MM.1S (cell line): ENCODE measurements at regions not wholly inside any gene's neighbourhood (a gene's known extent, or its start where the extent isn't known, plus 50 kb on each side); places are given as distances from the start of the nearest gene placed in this dataset.

ENCODE experiments used
- EZH2 ChIP-seq: fragments of 300-600 bp; sonication (generic); optimal IDR thresholded peaks from 2 replicates; pipeline ENCODE3; 2017; ENCODE audit warnings: low read depth, mild to moderate bottlenecking, antibody characterized with exemption, low read length, mixed read lengths
- EZH2phosphoT487 ChIP-seq: fragments of 300-600 bp; sonication (generic); IDR thresholded peaks from 2 replicates; pipeline ENCODE4 v1.6.1; 2018; ENCODE audit warnings: antibody characterized with exemption, low read length
- TF ChIP-seq, protein P1 (sequence below): fragments of 300-600 bp; sonication (generic); IDR thresholded peaks from 2 replicates; pipeline ENCODE4 v1.5.1; 2016; ENCODE audit warnings: antibody characterized with exemption, low read length, mixed read lengths

DNA sequence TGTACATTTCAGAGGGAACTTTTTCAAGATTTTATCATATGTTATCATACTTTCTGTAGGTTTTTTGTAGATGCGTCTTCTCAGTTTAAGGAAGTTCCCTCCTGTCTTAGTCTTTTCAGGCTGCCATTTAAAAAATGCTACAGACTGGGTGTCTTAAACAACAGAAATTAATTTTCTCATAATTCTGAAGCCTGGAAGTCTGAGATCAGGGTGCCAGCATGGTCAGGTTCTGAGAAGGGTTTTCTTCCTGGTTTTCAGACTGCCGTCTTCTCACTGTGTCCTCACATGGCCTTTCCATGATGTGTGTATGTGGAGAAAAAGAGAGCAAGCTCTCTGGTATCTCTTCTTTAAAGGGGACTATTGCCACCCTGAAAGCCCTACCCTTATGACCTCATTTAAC lies 189.9 kb upstream of the SOX2 start:
- TF ChIP-seq, protein P1, sequence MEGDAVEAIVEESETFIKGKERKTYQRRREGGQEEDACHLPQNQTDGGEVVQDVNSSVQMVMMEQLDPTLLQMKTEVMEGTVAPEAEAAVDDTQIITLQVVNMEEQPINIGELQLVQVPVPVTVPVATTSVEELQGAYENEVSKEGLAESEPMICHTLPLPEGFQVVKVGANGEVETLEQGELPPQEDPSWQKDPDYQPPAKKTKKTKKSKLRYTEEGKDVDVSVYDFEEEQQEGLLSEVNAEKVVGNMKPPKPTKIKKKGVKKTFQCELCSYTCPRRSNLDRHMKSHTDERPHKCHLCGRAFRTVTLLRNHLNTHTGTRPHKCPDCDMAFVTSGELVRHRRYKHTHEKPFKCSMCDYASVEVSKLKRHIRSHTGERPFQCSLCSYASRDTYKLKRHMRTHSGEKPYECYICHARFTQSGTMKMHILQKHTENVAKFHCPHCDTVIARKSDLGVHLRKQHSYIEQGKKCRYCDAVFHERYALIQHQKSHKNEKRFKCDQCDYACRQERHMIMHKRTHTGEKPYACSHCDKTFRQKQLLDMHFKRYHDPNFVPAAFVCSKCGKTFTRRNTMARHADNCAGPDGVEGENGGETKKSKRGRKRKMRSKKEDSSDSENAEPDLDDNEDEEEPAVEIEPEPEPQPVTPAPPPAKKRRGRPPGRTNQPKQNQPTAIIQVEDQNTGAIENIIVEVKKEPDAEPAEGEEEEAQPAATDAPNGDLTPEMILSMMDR = no peak
- TF ChIP-seq EZH2phosphoT487 (no peak), EZH2 (no peak)
